SK-N-MC (cell line): ENCODE measurements at regions not wholly inside any gene's neighbourhood (a gene's known extent, or its start where the extent isn't known, plus 50 kb on each side); places are given as distances from the start of the nearest gene placed in this dataset.

Experiments
- EZH2 ChIP-seq: fragments of 200-600 bp; sonication (generic); IDR thresholded peaks from one replicate; pipeline ENCODE4 v1.6.1; 2017; ENCODE audit warnings: antibody characterized with exemption
- FOXP2 ChIP-seq: optimal IDR thresholded peaks from 2 replicates; pipeline ENCODE3; 2011; ENCODE audit warnings: mild to moderate bottlenecking, moderate library complexity; ENCODE audit not compliant: insufficient read depth; ENCODE audit errors: extremely low read length, control extremely low read depth
- POLR2AphosphoS5 ChIP-seq: IDR thresholded peaks from 2 replicates; pipeline ENCODE4 v1.6.1; 2012; ENCODE audit warnings: mild to moderate bottlenecking, low read depth, low read length, borderline replicate concordance

GRCh38 chr5:30103052-30103451, 1090.4 kb upstream of the CDH6 start:
- TF ChIP-seq EZH2 (no peak), POLR2AphosphoS5 (no peak), FOXP2 (no peak)
